ENCODE measurements at regions not wholly inside any gene's neighbourhood (a gene's known extent, or its start where the extent isn't known, plus 50 kb on each side); places are given as distances from the start of the nearest gene placed in this dataset.

DNA sequence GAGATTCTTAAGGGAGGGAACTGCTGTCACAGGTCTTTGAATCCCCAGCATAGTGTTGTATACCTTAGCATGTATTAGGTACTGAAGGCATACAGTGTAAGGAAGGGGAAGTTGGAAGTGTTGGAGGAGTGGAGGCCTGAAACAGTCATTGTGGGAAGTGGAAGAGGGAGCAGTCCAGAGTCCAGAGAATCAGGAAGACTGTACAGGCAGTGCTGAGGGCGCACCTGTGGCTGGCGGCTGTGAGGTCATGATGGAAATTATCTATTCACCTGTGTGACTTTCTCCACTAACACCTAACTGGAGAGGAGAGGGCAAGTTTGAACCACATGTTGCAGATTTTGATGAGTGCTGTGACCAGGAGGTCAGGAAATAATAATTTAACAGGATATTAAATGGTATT is 119.7 kb upstream of the NIPBL start:
- no peak overlapping the region for H2AFZ ChIP-seq (ENCODE audit: low read length)
- H3K9me2 ChIP-seq (ENCODE audit: low read depth, low read length), result no peaks in the 10 kb centered on the region
- TF ChIP-seq CTCF (IDR thresholded peaks at IDR 0.05; ENCODE audit: low read length), result no peak
- no peak for TF ChIP-seq EZH2 (IDR thresholded peaks at IDR 0.05; ENCODE audit: borderline replicate concordance, low read length)
- no peaks in the 10 kb centered on the region; the same call in 1 of the 2 replicates for H3F3A ChIP-seq (ENCODE audit: insufficient read depth, low read length)
- H3K9me3 ChIP-seq (ENCODE audit: low read length), result no peaks in the 10 kb centered on the region
- H3K4me2 ChIP-seq (ENCODE audit: low read length), result no peak overlapping the region
- H3K27ac ChIP-seq (ENCODE audit: low read depth, low read length, poor library complexity, severe bottlenecking), result no peak overlapping the region
- H3K79me2 ChIP-seq (ENCODE audit: insufficient read depth, low read length), result no peaks in the 10 kb centered on the region
- no peaks in the 10 kb centered on the region for H3K4me1 ChIP-seq (ENCODE audit: insufficient read depth, low read length, severe bottlenecking)
- H3K36me3 ChIP-seq (ENCODE audit: insufficient read depth, low read length), result no peaks in the 10 kb centered on the region
- no peak overlapping the region for H3K4me3 ChIP-seq (ENCODE audit: low read depth, low read length, poor library complexity, severe bottlenecking)
- no peaks in the 10 kb centered on the region for H4K20me1 ChIP-seq (ENCODE audit: insufficient read depth, low read length)
- H3K9ac ChIP-seq (ENCODE audit: low read length), result no peak overlapping the region
- H3K27me3 ChIP-seq (ENCODE audit: insufficient read depth, low read length), result no peaks in the 10 kb centered on the region

DNA sequence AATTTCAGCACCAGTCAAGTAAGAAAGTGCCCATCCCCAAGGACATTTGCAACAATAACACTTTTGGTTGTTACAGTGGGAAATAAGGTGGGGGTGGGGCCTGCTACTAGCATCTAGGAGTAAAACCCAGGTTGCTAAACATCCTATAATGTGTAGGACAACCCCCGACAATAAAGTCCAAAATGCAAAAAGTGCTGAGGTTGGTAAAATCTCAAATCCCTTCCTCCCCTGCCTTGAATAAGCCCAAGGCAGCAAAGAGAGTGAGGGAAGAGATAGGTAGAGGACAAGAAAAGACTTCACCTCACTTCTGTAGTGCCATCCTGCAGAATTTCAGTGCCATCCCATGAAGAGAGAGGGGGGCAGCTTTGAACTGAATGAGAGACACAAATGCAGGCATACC is 117.5 kb upstream of the NIPBL start:
- Histone ChIP-seq H3K9me2 (ENCODE audit: low read depth, low read length) (no peaks in the 10 kb centered on the region), H3K27ac (ENCODE audit: low read depth, low read length, poor library complexity, severe bottlenecking) (no peak overlapping the region), H3K36me3 (ENCODE audit: insufficient read depth, low read length) (no peaks in the 10 kb centered on the region), H3K9me3 (ENCODE audit: low read length) (no peaks in the 10 kb centered on the region), H3K79me2 (ENCODE audit: insufficient read depth, low read length) (no peaks in the 10 kb centered on the region), H3F3A (ENCODE audit: insufficient read depth, low read length) (no peaks in the 10 kb centered on the region; the same call in 1 of the 2 replicates), H2AFZ (ENCODE audit: low read length) (no peak overlapping the region), H3K4me1 (ENCODE audit: insufficient read depth, low read length, severe bottlenecking) (no peaks in the 10 kb centered on the region), H3K9ac (ENCODE audit: low read length) (no peak overlapping the region), H3K4me3 (ENCODE audit: low read depth, low read length, poor library complexity, severe bottlenecking) (no peak overlapping the region), H3K4me2 (ENCODE audit: low read length) (no peak overlapping the region), H4K20me1 (ENCODE audit: insufficient read depth, low read length) (no peaks in the 10 kb centered on the region), H3K27me3 (ENCODE audit: insufficient read depth, low read length) (no peaks in the 10 kb centered on the region)
- TF ChIP-seq CTCF (IDR thresholded peaks at IDR 0.05; ENCODE audit: low read length) (no peak), EZH2 (IDR thresholded peaks at IDR 0.05; ENCODE audit: borderline replicate concordance, low read length) (no peak)

GRCh38 chr5:36763454-36763853 is 113.1 kb upstream of the NIPBL start:
- Histone ChIP-seq H3K4me2 (ENCODE audit: low read length) (no peak overlapping the region), H4K20me1 (ENCODE audit: insufficient read depth, low read length) (no peaks in the 10 kb centered on the region), H3K9me2 (ENCODE audit: low read depth, low read length) (no peaks in the 10 kb centered on the region), H3K27me3 (ENCODE audit: insufficient read depth, low read length) (no peaks in the 10 kb centered on the region), H3K79me2 (ENCODE audit: insufficient read depth, low read length) (no peaks in the 10 kb centered on the region), H3K9me3 (ENCODE audit: low read length) (no peaks in the 10 kb centered on the region), H2AFZ (ENCODE audit: low read length) (no peak overlapping the region), H3F3A (ENCODE audit: insufficient read depth, low read length) (no peaks in the 10 kb centered on the region; the same call in 1 of the 2 replicates), H3K9ac (ENCODE audit: low read length) (no peak overlapping the region), H3K4me3 (ENCODE audit: low read depth, low read length, poor library complexity, severe bottlenecking) (no peak overlapping the region), H3K27ac (ENCODE audit: low read depth, low read length, poor library complexity, severe bottlenecking) (no peak overlapping the region), H3K4me1 (ENCODE audit: insufficient read depth, low read length, severe bottlenecking) (no peaks in the 10 kb centered on the region), H3K36me3 (ENCODE audit: insufficient read depth, low read length) (no peaks in the 10 kb centered on the region)
- TF ChIP-seq CTCF (IDR thresholded peaks at IDR 0.05; ENCODE audit: low read length) (no peak), EZH2 (IDR thresholded peaks at IDR 0.05; ENCODE audit: borderline replicate concordance, low read length) (no peak)
